LNCAP (cell line): ENCODE measurements at regions not wholly inside any gene's neighbourhood (a gene's known extent, or its start where the extent isn't known, plus 50 kb on each side); places are given as distances from the start of the nearest gene placed in this dataset.

Experiments
- CTCF ChIP-seq: fragments of 450-650 bp; IDR thresholded peaks from 2 replicates; pipeline ENCODE4 v1.5.1; 2017; ENCODE audit warnings: mild to moderate bottlenecking

GRCh38 chr21:15604413-15604812 lies 125.4 kb upstream of the USP25 start:
- no peak for TF ChIP-seq CTCF

GRCh38 chr21:15614766-15615165 lies 115.0 kb upstream of the USP25 start:
- TF ChIP-seq CTCF, result no peak

- no peak for TF ChIP-seq CTCF
Observed at GRCh38 chr21:15616864-15617574, 112.8 kb upstream of the USP25 start.

- TF ChIP-seq CTCF, result no peak
Observed at GRCh38 chr21:15617964-15618363, 111.8 kb upstream of the USP25 start.

GRCh38 chr21:15620892-15621291 lies 108.9 kb upstream of the USP25 start:
- no peak for TF ChIP-seq CTCF

- TF ChIP-seq CTCF, result no peak
Observed at GRCh38 chr21:15624646-15625045, 105.1 kb upstream of the USP25 start.

- no peak for TF ChIP-seq CTCF
Observed at GRCh38 chr21:15625363-15625762, 104.4 kb upstream of the USP25 start.

- no peak for TF ChIP-seq CTCF
Observed at GRCh38 chr21:15626031-15626430, 103.8 kb upstream of the USP25 start.
